Mucosa of gallbladder (tissue), 1 donor: ENCODE measurements at regions not wholly inside any gene's neighbourhood (a gene's known extent, or its start where the extent isn't known, plus 50 kb on each side); places are given as distances from the start of the nearest gene placed in this dataset.

ENCODE experiments used
- DNase-seq: peaks from one replicate; pipeline ENCODE4 v3.0.0-alpha.2; 2020; ENCODE audit warnings: low spot score
- donor health status: DM: no; HTN: no; CAD: no.

GRCh38 chr4:79082997-79083396 is 143.8 kb upstream of the PAQR3 start:
- no peak for DNase-seq

- no peak for DNase-seq
Observed at GRCh38 chr4:79081973-79082372, 142.7 kb upstream of the PAQR3 start.

DNA sequence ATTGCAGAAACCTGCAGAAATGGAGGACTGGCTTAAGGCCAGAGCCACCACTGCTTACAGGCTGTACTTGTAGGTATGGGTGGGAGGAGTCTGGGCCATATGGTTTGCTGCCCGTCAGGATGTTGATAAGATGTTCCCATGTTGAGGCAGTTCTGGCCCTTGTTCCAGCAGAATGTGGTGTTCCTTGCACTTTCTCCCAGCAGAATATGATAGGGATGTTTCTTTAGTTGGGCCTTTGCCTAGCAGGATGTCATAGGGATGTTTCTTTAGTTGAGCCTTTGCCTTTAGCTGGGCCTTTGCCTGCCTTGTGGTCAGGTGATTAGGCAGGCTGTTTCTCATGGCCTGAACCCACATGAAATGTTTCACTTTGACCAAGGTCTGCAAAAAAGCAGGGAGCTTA is 139.1 kb upstream of the PAQR3 start:
- peak; percentile 40 for DNase-seq

- DNase-seq: no peak
Observed at GRCh38 chr4:79074040-79074439, 134.8 kb upstream of the PAQR3 start.

DNA sequence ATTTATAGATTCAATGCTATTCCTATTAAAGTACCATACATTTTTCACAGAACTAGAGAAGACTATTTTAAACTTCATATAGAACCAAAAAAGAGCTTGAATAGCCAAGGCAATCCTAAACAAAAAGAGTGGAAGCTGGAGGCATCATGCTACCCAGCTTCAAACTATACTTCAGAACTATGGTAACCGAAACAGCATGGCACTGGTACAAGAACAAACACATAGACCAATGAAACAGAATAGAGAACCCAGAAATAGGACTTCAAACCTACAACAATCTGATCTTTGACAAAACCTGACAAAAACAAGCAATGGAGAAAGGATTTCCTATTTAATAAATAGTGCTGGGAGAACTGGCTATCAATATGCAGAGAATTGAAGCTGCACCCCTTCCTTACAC is 134.2 kb upstream of the PAQR3 start:
- DNase-seq: no peak

GRCh38 chr4:79065262-79065661 is 126.0 kb upstream of the PAQR3 start:
- DNase-seq: no peak

DNA sequence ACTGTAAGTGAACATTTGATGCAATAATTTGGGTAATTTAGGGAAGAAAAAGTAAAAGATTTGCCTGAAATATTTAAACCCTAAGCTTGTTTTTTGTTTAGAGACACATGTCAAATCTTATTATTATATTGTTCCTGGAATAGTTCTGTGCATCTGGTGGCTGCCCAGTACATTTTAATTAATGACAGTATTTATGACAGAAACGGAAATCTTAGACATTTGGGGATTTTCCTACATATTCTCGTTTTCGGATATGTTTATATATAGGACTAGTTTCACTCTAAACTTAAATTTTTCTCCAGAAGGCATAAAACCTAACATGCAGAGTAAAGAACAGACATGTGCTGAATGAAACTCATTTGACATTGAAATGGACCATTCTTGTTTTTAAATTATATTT is 125.6 kb upstream of the PAQR3 start:
- no peak for DNase-seq

DNA sequence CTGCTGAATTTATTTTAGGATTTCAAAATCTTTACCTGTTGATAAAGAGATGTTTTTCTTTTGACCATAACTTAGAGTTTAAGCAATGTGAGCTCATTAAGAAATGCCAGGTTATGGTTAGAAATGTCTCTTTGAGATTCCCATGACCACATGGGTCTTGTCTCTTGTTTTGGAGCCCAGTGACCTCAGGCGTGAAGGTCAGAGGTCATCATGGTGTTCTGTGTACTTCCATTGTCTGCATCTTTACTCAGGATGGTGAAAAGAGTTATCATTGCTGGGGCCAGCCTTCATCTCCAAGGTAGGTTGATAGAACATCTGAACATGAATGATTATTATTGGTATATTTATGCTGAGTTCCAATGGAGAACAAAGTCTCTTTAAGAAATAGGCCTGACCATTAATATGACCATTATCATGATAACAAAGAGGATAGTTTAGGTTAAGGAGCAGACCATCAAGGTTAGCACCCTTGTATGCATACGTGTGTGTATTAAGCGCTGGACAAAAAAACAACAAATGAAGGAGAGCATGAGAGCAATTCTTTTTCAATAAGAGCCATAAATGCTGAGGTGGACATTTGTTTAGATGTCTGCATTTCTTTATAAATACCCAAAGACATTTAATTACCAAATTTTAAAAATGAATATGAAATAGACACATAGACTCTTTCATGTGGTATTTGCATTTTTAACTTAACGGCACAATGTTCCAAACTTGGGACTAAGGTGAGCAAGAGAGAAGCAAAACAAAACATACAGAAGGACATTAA is 120.6 kb upstream of the PAQR3 start:
- no peak for DNase-seq

GRCh38 chr4:79057772-79058171 is 118.5 kb upstream of the PAQR3 start:
- DNase-seq: no peak

DNA sequence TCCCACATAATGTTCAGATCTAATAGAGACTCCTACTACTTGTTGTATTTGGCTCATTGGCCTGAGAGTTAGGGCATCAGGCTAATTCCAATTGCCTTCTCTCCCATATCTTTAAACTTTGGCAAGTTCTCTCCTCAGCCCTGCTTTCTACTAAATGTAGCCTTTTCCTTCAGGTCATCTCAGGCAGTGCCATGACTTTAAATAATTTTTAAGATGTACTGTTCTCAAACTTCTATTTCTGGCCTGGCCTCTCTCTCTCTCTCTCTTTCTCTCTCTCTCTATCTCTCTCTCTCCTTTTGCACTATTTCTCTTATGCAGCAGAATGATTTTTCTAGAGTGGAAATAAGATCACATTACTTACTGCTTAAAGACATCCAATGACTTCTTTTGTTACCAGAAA is 114.5 kb upstream of the PAQR3 start:
- DNase-seq: no peak

DNA sequence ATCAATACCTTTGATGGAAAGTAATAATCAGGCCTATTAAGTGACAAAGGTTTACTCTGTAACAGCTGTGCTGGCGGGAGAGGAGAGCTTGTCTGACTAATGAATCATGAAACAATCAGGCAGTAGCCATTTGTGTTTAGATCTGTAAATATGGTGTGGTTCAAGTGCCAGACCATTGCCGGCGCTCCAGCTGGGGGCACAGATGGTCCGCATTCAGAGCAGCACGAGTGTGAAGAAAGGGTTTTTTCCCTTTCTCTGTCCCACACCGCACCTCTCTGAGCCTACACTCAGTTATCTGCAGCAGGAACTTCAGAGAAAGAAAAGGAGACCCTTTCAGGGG is 111.3 kb upstream of the PAQR3 start:
- no peak for DNase-seq

- DNase-seq: peak; percentile 32
Observed at GRCh38 chr4:79049840-79050540, 110.8 kb upstream of the PAQR3 start.

DNA sequence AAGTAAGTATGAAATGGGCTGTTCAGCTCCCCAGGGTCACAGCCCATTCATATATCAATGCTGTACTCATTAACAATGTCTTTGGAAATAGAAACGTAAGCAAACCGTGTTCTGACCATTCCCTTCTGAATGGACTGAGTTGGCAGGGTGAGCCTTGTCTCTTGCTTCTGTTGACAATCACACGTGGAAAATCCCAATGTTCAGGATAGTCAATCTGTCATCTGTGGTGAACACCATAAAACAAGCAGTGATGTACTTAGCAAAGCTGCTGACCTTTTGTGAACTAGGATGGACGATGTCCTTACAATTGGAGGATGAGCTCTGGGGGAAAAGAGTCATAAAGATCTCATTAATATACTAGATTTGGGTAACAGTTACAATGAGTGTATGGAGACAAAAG is 109.6 kb upstream of the PAQR3 start:
- no peak for DNase-seq

DNA sequence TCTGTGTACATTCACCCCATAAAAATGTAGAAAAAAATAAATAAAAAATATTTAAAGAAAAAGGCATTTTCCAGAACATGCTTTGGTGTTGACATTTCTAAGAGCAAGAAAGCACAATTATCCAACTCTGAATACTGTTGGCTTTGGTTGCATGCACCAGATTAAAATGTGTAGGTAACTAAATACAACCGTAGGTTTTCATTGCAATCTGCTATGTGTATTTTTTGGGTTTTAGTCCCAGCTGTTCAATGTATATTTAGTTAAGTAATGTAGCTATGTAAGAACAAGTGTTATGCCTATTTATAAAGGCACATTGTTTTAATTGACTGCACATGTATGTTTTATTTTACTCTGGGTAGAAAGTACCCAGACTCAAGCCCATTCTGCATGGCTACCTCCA is 108.1 kb upstream of the PAQR3 start:
- no peak for DNase-seq

DNA sequence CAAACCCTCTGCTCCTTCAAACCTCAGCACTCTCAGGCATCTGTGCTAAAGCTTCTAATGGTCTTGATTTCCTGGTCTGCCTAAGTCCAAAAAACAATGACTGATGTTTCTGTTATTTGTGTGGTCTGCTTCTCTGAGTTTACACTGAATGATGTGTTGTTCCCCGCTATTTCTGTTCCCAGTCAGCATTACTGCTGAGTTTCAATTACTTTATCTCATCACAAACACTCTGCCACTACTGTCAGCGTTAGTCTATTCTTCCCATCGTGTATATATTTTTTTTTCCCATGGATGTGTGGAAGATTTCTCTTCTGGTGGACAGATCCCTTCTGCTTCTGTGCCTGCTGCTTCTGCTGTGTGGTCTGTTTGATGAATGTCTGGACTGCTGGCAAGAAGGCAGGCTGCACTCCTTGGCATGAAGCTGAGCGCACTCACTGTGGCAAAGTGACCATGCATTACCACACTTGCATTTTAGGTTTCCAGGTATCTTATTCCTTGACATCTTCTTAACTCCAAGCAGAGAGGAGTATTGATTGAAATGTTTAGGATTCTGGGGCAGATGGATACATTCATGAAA is 106.9 kb upstream of the PAQR3 start:
- no peak for DNase-seq

DNA sequence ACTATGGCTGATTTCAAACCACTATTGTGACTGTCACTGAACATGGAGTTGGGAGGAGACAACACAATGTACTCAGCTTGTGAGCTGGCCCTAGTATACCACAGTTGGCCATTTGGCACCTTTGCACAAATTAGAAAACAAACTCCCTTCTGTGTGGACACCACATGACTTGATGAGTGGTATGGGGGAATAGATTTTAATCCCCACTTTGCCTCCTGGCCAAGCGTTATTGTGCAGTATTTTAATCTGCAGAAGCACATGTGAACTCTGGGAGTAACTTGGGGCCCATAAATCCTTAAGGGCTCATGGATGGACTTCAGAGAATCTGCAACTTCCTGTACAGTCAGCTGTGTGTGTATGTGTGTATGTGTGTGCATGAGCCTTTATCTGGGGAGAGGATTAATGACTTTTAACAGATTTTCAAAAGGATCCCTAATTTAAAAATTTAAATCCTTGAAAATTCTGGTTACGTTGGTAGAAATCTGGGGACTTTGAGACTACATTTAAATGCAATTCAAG is 105.0 kb upstream of the PAQR3 start:
- no peak for DNase-seq

- DNase-seq: no peak
Observed at GRCh38 chr4:79043138-79043537, 103.9 kb upstream of the PAQR3 start.

DNA sequence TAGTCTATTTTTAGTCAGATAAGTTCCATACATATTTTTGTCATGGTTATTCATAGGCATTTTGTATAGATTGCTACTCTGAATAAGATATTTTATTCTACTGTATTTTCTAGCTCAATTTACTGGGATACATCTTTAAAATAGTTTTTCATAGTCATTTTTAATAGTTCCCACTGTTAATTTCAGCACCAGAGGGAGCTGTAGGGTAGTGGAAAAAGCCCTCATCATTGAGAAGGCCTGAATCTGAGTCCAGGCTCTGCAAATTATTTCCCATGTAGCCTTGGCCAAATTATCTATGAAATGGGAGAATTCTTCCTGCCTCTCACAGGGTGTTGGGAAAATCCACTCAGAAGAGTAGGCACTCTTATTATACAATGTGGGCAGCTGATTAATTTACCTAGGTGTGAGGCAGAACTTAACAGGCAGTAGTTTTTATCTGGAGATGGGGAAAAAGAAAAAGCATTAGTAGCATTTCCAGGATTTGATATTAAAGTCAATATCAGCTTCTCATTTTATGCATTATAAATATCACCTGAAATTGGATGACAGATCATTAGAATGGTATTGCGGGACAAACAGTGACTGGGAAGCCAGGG is 102.9 kb upstream of the PAQR3 start:
- DNase-seq: peak; percentile 34

GRCh38 chr4:79034544-79034943 is 95.3 kb upstream of the PAQR3 start:
- no peak for DNase-seq

DNA sequence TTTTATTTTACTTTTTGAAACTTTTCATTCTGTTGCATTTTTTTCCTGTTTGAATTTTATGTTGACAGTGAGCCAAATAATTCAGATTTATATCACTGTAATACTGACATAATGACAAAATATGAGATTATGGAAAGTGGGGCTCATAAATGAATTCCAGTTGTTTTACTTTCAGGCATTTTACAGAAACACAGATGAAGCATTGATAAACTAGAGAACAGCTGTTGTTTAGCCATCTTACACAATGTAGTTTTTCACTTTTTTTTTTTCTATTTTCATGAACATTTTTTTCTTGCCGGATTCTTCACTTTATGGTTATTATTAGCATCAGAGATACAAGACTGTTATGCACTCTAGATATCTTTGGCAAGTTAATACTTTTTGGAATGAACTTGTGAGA is 91.7 kb upstream of the PAQR3 start:
- DNase-seq: no peak

GRCh38 chr4:79027656-79028055 is 88.4 kb upstream of the PAQR3 start:
- no peak for DNase-seq

DNA sequence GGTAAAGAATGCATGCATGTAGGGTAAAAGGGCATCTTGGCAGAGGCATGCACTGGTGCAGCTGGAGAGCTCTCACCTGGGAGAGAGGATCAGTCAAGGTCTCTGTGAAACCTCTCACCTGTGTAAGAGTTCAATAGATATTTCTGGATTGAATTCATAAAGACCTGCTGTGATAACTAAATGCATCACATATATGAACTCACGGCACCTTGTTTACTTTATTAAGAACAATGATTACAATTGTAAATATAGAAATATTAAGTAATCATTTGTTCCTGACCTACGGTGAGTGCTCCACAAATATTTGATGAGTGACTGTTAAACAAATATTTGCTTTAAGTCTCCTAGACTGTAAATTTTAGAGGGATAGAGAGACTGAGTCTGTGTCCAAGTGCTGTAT is 85.9 kb upstream of the PAQR3 start:
- DNase-seq: no peak
